GM23338 (cell line): ENCODE measurements at regions not wholly inside any gene's neighbourhood (a gene's known extent, or its start where the extent isn't known, plus 50 kb on each side); places are given as distances from the start of the nearest gene placed in this dataset.

Source experiments
- CREB1 ChIP-seq: fragments of 250-450 bp; sonication (Bioruptor Pico); IDR thresholded peaks from 2 replicates; pipeline ENCODE4 v1.5.0; 2020; ENCODE audit warnings: low read depth, mild to moderate bottlenecking, moderate library complexity
- ETS1 ChIP-seq: IDR thresholded peaks from 2 replicates; pipeline ENCODE4 v1.6.1; 2016; ENCODE audit warnings: antibody characterized with exemption
- EZH2 ChIP-seq: fragments of 200-600 bp; sonication (generic); IDR thresholded peaks from one replicate; pipeline ENCODE4 v1.8.0; 2017; ENCODE audit warnings: antibody characterized with exemption, mild to moderate bottlenecking, low read depth; ENCODE audit not compliant: unreplicated experiment
- EZH2phosphoT487 ChIP-seq: fragments of 200-600 bp; sonication (generic); IDR thresholded peaks from one replicate; pipeline ENCODE4 v1.8.1; 2018; ENCODE audit warnings: antibody characterized with exemption; ENCODE audit not compliant: unreplicated experiment
- POLR2AphosphoS5 ChIP-seq: IDR thresholded peaks from 2 replicates; pipeline ENCODE4 v1.6.1; 2016; ENCODE audit warnings: antibody characterized with exemption, low read depth
- REST ChIP-seq: IDR thresholded peaks from one replicate; pipeline ENCODE4 v1.6.1; 2018; ENCODE audit warnings: antibody characterized with exemption; ENCODE audit not compliant: unreplicated experiment
- ZNF114 ChIP-seq: fragments of 250-450 bp; sonication (Bioruptor Pico); IDR thresholded peaks from 2 replicates; pipeline ENCODE4 v1.5.0; 2020; ENCODE audit warnings: mild to moderate bottlenecking, moderate library complexity
- ZNF462 ChIP-seq: fragments of 250-450 bp; sonication (Bioruptor Pico); IDR thresholded peaks from 2 replicates; pipeline ENCODE4 v1.5.0; 2020; ENCODE audit warnings: mild to moderate bottlenecking, moderate library complexity

GRCh38 chr6:71088166-71088565 lies 131.3 kb upstream of the B3GAT2 start (continued):
- TF ChIP-seq ZNF462 (CRISPR knock-in tag) (no peak), EZH2phosphoT487 (no peak), ETS1 (no peak), REST (no peak), ZNF114 (CRISPR knock-in tag) (no peak), POLR2AphosphoS5 (no peak), EZH2 (no peak), CREB1 (CRISPR knock-in tag) (no peak)
